C4-2B (cell line): ENCODE measurements at regions not wholly inside any gene's neighbourhood (a gene's known extent, or its start where the extent isn't known, plus 50 kb on each side); places are given as distances from the start of the nearest gene placed in this dataset.

ENCODE experiments used
- CTCF ChIP-seq: fragments of 450-650 bp; conservative IDR thresholded peaks from 2 replicates; pipeline ENCODE4 v1.5.1; 2017; ENCODE audit warnings: mild to moderate bottlenecking
- ZFX ChIP-seq: fragments of 450-650 bp; IDR thresholded peaks from 2 replicates; pipeline ENCODE4 v1.6.1; 2017

- no peak for TF ChIP-seq CTCF
- TF ChIP-seq ZFX, result no peak
Observed at GRCh38 chr11:30116512-30116911, 99.7 kb upstream of the KCNA4 start.
